GM12875 (cell line): ENCODE measurements at regions not wholly inside any gene's neighbourhood (a gene's known extent, or its start where the extent isn't known, plus 50 kb on each side); places are given as distances from the start of the nearest gene placed in this dataset.

Experiments used
- H3K4me3 ChIP-seq: one replicate; pipeline ENCODE4 v1.5.1; 2011; ENCODE audit warnings: low read depth, low read length, control low read depth
- TF ChIP-seq, protein P1 (sequence below): IDR thresholded peaks from 2 replicates; pipeline ENCODE4 v1.5.1; 2011; ENCODE audit warnings: low read depth, mild to moderate bottlenecking, control low read depth, inconsistent platforms, low read length, moderate library complexity, borderline replicate concordance; ENCODE audit not compliant: insufficient read depth

DNA sequence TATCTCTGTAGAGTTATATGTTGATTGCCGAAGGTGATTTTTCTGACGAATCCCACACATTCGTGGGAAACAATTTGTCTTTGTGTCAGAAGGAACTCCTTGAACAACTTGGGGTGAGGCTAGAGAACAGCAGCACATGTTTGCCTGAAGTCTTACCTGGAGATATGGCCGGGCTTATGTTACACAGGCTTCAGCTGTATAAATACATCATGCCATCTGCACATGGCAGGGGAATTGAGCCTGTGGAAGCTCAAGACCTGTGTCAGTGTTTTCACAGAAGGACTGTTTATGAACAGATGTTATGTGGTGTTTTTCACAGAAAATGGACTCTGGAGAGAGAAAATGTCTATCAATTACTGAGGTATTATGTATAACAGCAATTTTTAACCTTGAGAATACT lies 203.6 kb upstream of the MDFIC2 start:
- H3K4me3 ChIP-seq = no peak overlapping the region
- TF ChIP-seq, protein P1, sequence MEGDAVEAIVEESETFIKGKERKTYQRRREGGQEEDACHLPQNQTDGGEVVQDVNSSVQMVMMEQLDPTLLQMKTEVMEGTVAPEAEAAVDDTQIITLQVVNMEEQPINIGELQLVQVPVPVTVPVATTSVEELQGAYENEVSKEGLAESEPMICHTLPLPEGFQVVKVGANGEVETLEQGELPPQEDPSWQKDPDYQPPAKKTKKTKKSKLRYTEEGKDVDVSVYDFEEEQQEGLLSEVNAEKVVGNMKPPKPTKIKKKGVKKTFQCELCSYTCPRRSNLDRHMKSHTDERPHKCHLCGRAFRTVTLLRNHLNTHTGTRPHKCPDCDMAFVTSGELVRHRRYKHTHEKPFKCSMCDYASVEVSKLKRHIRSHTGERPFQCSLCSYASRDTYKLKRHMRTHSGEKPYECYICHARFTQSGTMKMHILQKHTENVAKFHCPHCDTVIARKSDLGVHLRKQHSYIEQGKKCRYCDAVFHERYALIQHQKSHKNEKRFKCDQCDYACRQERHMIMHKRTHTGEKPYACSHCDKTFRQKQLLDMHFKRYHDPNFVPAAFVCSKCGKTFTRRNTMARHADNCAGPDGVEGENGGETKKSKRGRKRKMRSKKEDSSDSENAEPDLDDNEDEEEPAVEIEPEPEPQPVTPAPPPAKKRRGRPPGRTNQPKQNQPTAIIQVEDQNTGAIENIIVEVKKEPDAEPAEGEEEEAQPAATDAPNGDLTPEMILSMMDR = no peak

DNA sequence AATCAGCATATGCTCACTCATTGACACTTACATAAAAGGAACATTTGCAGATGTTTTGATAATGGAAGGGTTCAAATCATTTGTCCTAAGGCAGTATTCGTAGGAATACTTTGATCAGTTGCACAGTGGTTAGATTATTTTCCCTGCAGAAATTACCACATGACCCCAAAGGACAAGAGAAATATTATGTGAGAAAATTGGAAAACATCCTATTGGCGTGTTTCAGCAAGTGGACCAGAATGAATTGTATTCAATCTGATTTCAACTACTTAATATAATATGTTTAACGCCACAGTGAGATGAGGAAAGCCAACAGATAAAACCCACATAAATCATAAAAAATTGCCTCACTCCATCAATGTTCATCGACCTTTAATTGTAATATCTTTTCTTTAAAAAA lies 195.0 kb upstream of the MDFIC2 start:
- TF ChIP-seq, protein P1 = no peak

DNA sequence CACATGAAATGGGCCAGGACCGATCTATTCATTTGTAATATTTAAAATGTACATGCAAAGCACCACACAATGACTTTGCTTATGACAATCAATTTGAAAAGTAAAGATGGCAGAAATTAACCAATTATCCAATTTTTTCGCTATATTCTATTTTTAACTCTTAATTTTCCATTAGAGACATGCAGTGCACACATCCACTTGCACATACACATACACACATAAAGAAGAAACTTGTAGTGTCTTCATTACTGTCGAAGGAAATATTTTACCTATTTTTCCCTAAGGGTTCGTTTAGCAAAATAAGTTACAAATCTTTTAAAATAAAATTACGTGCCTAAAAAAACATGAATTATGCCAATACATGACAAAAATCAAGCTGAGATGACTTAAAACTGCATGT lies 194.3 kb upstream of the MDFIC2 start:
- H3K4me3 ChIP-seq = no peak overlapping the region
- TF ChIP-seq, protein P1 = no peak

More for the DNA sequence above, 195.0 kb upstream of the MDFIC2 start:
- H3K4me3 ChIP-seq = no peak overlapping the region

DNA sequence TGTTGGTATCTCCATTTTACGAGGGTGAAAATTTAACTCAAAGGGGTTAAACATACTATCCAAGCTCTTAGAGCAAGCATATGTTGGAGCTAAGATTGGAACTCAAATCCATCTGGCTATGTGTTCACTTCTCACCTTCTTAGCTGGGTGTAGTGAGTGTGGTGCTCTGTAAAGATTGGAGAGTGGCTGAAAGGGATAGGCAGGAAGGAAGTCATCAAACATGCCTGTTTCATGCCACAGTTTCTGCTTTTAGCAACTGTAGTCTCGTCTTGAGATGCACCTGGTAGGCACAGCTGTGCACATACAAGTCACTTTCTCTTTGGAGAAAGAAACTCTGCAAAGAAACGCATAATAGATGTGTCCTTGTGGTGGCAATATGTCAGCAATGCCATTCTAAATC lies 189.1 kb upstream of the MDFIC2 start:
- TF ChIP-seq, protein P1 = no peak
- no peak overlapping the region for H3K4me3 ChIP-seq

DNA sequence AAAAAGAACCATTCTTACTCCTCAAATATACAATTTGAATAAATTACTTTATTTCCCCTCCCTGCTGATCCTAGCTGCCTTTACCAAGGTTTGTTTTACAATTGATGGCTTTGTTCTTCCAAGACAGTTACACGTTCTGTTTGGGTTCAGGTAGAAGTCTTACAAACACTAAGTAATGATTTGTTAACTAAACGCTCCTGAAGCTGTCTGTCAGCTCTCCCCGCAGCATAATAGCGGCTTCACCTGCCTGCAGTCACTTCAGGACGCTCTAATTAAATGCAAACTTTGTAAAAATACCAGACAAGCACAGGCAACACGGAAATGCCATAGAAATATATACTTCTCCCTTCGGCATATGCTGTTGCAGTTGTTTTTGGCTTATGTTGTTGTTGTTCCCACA lies 176.4 kb upstream of the MDFIC2 start:
- TF ChIP-seq, protein P1 = no peak
- no peak overlapping the region for H3K4me3 ChIP-seq

DNA sequence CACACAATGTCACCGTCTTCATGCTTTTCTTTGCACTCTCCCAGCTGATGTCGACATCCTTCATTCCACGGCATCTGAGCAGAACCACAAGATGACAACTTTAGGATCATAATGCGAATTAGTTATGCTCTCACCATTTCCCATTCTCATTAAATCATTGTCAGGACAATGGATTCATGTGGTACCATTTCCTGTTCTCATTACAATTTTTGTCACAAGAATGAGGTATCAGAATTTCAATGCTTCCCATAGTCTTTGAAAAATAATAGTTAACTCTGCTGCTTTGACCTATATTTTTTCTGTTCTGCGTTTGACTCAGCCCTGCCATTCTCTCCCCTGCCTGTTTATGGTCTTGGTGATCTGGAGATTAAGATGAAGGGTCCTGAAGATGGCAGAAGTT lies 175.7 kb upstream of the MDFIC2 start:
- H3K4me3 ChIP-seq = no peak overlapping the region
- TF ChIP-seq, protein P1 = no peak

DNA sequence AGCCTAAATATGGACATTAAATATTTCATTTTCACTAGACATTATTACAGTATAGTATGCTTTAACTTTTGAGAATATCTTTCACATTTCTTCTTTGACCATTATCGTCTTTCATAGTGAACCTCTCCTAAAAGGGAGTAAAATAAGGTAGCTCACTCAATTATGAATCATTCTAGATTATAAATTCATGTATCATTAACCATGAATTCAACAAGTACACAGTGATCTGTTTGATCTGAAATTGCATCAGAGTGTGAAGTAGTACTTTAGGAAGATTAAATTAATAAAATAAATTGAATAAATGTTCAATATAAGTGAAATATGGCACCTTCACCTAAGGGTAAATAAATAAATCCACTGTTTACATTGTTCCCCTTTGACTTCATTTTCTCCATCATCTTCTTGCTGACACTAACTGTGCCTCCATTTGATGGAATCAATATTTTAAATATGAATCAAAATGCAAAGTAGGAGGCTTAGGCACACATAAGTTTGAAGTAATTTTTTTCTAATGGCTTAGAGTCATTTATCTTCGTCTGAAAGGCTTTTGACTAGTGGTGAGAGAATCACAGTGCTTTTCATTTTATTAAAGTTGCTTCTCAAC lies 174.1 kb upstream of the MDFIC2 start:
- TF ChIP-seq, protein P1 = no peak
- no peak overlapping the region for H3K4me3 ChIP-seq
